GM12801 (cell line): ENCODE measurements at regions not wholly inside any gene's neighbourhood (a gene's known extent, or its start where the extent isn't known, plus 50 kb on each side); places are given as distances from the start of the nearest gene placed in this dataset.

Source experiments
- TF ChIP-seq, protein P1 (sequence below): IDR thresholded peaks from one replicate; pipeline ENCODE4 v1.5.1; 2011; ENCODE audit warnings: control low read depth; ENCODE audit not compliant: insufficient read length; ENCODE audit errors: extremely low read depth

DNA sequence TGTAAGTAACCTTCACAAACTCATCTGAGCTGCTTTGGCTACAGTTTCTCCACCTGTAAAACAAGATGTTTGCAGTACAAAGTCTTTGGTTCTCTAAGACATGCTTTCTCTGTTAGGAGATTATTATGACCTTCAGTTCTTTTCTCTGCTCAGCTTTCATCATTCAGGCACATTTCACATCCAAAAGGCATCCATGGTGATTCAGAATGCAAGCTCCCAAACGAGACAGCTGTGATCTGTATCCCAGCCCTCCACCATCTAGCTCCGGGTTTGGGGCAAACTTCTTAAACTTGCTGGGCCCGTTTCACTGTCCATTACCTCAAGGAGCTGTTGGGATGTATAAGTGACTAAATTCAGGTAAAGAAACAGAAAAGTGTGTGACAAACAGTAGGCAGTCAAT, 95.8 kb upstream of the COL1A2 start:
- TF ChIP-seq, protein P1, sequence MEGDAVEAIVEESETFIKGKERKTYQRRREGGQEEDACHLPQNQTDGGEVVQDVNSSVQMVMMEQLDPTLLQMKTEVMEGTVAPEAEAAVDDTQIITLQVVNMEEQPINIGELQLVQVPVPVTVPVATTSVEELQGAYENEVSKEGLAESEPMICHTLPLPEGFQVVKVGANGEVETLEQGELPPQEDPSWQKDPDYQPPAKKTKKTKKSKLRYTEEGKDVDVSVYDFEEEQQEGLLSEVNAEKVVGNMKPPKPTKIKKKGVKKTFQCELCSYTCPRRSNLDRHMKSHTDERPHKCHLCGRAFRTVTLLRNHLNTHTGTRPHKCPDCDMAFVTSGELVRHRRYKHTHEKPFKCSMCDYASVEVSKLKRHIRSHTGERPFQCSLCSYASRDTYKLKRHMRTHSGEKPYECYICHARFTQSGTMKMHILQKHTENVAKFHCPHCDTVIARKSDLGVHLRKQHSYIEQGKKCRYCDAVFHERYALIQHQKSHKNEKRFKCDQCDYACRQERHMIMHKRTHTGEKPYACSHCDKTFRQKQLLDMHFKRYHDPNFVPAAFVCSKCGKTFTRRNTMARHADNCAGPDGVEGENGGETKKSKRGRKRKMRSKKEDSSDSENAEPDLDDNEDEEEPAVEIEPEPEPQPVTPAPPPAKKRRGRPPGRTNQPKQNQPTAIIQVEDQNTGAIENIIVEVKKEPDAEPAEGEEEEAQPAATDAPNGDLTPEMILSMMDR: no peak

DNA sequence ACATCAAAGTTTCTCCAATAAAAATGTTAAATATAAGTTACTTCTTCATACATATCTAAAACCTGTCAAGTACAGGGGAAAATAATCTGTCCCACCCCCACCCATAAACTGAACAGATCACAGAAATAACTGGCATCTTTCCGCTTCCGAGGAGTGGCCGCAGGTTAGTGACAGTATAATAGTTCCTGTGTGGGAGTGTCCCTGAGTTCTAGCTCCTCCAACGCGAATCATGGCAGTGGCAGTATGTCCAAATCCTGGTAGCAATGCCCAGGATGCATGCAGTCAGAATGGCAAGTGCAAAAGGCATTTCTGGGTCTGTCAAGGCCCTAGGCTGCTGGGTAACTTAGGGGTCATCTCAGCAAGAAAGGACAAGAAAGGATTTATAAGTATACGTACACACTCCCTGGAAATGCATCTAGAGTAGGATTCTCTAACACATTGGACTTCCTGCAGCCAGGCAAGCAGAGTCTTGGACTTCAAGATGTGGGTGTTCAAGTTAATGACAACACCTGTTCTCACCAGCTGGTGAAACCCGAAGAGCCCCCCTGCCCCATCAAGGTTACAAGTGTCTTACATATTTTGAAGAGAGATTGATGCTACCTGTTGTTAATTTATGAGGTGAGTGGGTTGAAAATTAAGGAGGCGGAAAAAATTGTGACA, 94.4 kb upstream of the COL1A2 start:
- TF ChIP-seq, protein P1: no peak

DNA sequence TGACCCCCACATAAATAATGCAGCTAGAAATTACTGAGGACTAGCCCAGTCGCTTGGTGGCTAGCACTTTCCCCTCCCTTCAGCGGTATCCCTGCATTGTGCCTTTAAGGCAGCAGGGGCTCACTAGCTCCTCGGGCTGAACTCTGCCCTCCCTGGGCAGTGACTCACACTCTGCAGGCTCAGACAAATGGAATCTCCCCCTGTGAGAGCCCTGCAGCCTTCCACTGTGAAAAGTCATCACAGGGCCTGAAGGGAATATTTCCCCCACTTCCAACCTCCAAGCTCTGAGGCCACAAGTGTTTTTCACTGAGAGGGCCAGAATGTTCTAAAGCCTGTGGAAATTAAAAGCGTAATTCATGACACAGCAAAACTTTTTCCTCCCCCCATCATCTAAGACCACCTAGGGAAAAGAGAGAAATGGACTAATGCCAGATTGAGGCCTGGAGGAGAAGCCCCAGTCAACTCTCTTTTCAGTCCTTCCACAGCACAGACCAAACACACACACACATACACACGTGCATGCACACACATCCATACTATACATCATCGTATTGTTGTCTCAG, 93.6 kb upstream of the COL1A2 start:
- TF ChIP-seq, protein P1: no peak

DNA sequence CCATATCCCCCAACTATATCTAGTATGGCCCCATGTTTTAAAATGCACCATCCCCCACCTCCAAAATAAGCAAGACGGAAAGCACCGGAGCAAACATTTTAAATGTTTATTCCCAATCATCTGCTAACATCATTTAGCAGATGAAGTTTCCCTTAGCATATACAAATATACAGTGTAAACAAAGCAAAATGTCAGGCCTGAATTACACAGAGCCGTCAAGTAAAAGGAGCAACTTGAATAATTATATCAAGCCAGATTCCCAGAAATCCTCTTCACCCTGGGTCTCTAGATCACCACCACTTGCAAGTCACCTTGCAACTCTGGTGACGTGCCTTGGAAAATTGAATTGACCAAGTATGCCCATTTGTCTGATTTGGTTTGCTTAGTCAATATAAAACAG, 91.6 kb upstream of the COL1A2 start:
- TF ChIP-seq, protein P1: no peak

DNA sequence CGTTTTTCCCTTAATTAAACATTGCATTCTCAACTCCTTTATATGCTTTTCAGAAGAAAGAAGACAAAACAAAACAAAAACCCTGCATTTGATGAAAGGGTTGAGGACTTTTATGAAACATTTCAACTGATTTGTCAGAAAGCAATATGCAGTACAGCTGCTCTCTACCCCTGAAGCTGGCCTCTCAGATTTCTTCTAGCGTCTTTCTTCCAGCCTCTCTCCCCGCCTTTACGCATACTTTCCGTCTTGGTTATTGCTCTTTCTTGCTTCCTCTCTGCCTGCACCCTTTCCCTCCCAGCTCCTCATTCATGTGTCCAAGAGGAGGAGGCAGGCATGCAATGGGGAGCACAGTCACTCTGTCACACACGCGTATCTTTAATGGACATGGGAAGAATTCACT, 91.0 kb upstream of the COL1A2 start:
- TF ChIP-seq, protein P1: no peak

DNA sequence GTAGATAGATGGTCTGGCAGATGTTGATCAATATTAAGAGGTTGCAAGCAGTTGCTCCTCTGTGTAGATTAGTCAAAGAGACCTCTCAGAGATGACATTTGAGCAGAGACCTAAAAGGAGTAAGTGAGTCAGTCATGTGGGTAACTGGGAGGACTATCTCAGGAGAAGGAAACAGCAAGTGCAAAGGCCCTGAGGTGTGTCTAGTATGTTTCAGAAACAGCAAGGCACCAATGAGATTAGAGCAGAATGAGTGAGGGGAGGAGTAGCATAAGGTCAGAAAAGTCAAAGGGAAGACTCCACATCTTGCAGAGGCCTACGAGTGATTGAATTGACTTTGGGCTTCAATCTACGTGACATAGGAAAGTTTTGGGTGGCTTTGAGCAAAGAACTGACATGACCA, 89.8 kb upstream of the COL1A2 start:
- TF ChIP-seq, protein P1: no peak

DNA sequence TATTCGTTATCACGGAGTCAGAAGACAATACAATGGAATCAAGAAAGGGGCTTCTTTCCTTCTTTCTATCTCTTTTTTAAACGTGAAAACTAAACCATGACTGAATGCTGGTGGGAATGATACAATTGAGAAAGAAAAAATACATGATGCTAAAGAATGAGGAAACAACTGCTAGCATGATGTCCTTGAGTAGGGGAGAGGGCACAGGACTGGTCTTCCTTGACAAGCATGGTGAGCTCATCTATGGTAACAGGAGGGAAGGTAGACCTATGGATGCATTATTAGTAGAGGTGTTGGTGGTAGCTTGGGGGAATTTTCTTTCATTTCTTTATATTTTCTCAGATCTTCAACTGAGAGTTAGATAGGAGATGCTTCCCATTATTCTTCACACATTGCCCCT, 88.9 kb upstream of the COL1A2 start:
- TF ChIP-seq, protein P1: no peak
